HG03575 (cell line): ENCODE measurements at regions not wholly inside any gene's neighbourhood (a gene's known extent, or its start where the extent isn't known, plus 50 kb on each side); places are given as distances from the start of the nearest gene placed in this dataset.
"Not testable (repeated sequence)": the region's sequence is repeated elsewhere in the genome, so short reads cannot be mapped to it uniquely, and the experiment has no call there.

ENCODE experiments used
- ATAC-seq: cut with Tn5 transposase; IDR thresholded peaks from one replicate; pipeline ENCODE4 v1.9.1; 2021; ENCODE audit not compliant: unreplicated experiment, insufficient number of reproducible peaks, low FRiP score; ENCODE audit errors: extremely low read depth

DNA sequence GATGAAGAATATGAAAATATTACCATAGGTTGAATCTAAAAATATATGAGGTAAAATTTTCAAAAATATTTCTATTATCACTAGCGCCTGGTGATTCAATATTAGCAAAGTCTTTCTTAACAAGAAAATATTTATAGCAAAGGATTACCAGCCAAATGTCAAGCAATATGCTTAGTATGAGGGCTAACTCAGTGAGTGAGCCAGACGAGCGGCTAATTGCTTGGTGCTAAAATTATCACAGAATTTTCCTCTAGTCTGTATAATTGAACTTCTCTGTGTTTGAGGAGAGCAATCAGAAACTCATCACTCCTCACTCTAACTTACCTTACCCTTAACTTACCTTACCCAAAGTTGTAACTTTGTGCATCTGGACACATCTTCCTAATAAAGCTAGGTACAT lies 304.9 kb upstream of the PRR16 start:
- no peak for ATAC-seq

DNA sequence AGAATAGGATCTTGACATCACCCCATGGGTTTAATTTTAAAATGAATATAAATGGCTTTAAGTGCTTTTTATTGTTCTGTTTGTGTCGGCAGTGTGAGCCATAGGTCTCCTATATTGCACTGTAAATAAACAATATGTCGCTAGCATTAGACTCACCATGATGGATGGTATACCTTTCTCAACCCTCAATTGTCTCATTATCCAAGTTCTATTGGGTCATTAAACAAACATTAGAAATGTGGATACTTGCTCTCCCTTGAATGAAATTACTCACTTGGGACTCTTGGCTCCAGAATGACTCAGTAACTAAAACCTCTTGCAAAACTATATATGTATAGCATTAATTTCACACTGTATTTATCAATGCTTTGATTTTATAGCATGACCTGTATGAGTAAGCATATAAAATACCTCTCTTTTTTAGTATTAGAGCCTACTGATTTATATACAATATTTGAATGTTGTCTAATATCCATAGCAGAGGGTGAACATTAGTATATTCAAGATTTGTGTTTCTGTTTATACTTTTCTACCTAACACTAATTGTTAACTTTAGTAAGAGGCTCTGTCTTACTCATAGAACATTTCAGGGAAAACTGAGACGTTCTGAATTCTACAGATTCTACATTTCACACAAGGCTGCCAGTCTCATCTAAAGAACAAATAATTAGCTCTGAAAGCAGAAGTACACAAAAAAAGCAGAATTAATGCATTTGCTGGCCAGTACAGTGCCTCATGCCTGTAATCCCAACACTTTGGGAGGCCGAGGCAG lies 303.8 kb upstream of the PRR16 start:
- no peak for ATAC-seq

DNA sequence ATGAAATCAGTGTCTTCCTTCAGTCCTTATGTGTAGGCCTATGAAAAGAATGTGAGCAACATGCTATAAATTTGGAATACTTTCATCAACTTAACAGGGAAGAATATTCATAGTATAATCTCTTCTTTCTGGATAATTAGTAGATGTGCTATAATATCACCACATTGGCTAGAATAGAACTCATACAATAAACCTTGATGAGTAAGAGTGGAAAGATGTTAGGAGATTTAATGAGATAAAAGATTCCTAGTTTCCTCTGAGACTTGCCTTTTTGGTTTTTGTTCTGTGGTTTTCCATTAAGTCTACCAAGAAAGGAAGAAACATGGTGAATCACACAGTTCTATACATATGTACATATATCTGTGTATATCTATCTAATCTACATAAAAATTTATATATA lies 301.8 kb upstream of the PRR16 start:
- ATAC-seq = no peak

DNA sequence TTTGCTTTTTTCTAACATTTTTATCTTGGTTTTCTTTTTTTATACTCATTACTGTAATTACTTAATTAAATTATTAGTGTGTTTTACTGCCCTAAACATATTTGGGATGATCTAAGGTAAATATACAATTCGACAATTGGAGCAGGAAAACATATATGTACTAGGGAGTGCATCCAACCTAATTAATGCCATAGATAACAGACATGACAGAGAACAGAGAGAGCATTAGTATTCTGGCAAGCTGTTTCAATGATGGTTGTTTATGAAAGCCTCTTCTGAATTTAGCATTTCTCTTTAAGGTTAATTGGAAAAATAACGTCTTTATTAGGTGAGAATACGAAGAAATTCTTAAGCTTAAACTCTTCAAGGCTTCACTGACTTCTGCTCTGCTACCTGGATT lies 300.1 kb upstream of the PRR16 start:
- no peak for ATAC-seq

DNA sequence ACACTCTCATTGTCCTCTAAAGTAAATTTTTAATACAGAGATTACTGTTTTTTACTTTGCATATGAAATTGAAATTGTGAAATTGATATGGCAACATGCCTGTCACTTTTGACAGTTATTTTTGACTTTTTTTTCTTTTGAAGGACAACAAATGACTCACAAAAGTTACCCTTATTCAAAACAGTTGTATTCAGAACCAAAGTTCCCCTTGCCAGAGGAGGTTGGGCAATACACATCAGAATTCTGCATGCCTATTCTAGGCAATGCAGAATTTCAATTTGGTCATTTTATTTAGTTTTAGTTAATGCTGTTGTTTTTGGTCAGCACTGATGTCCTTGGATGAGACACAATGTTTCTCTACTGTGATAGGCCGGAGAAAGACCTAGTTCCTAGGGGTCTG lies 299.1 kb upstream of the PRR16 start:
- ATAC-seq = peak; percentile 56

DNA sequence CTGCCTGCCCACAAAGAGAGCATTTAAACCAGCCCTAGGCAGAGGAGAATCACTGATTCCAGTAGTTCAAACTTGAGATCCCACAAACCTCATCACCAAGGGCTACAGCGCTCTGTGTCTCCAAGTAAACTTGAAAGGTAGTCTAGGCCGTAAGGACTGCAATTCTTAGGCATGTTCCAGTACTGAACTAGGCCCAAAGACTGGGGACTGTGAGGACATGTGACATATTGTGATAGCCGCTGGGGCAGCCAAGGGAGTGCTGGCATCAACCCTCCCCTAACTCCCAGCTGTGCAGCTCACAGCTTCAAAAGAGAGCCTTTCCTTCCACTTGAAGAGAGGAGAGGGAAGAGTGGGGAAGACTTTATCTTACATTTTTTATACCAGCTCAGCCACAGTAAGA lies 291.0 kb upstream of the PRR16 start:
- ATAC-seq = no peak

DNA sequence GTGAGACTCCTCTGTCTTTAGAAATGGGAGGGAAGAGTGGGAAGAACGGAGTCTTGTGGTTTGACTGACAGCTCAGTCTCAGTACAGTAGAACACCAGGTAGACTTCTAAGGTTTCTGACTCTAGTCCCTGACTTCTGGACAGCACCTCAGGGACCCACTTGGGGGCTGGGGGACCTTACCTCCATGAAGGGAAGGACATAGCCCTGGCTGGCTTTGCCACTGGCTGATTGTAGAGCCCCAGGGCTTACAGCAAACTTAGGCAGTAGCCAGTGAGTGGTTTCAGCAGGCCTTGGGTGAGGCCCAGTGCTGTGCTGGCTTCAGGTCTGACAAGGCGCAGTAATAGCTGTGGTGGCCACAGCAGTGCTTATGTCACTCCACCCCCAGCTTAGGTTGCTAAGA lies 290.0 kb upstream of the PRR16 start:
- no peak for ATAC-seq

DNA sequence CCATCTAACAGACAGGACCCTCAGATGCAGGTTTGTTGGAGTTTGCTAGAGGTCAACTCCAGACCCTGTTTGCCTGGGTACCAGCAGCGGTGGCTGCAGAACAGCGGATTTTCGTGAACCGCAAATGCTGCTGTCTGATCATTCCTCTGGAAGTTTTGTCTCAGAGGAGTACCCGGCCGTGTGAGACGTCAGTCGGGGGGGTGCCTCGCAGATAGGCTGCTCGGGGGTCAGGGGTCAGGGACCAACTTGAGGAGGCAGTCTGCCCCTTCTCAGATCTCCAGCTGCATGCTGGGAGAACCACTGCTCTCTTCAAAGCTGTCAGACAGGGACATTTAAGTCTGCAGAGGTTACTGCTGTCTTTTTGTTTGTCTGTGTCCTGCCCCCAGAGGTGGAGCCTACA lies 282.9 kb upstream of the PRR16 start:
- not testable (repeated sequence) for ATAC-seq

DNA sequence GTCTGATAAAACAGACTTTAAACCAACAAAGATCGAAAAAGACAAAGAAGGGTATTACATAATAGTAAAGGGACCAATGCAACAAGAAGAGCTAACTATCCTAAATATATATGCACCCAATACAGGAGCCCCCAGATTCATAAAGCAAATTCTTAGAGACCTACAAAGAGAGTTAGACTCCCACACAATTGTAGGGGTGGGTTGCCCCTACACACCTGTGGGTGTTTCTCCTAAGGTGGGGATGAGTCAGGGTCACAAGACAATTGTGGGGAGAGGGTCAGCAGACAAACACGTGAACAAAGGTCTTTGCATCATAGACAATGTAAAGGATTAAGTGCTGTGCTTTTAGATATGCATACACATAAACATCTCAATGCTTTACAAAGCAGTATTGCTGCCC lies 269.4 kb upstream of the PRR16 start:
- not testable (repeated sequence) for ATAC-seq

DNA sequence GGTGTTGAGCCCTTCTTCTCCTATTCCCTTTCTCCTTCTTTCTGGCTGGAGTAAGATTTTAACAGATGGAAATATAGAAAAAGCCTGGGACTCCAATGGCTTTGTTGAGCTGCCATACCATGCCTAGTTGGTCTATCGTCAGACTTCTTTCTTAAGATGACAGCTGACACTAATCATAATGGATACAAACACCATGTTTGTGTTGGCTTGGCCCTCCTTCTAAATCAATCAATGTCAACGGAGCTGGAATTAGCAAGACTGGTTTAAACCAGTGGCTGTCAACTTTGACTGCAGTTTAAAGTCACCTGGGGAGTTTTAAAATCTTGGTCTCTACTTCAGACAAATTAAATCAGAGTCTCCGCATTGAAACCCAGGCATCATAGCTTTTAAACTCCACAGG lies 264.5 kb upstream of the PRR16 start:
- ATAC-seq = no peak

DNA sequence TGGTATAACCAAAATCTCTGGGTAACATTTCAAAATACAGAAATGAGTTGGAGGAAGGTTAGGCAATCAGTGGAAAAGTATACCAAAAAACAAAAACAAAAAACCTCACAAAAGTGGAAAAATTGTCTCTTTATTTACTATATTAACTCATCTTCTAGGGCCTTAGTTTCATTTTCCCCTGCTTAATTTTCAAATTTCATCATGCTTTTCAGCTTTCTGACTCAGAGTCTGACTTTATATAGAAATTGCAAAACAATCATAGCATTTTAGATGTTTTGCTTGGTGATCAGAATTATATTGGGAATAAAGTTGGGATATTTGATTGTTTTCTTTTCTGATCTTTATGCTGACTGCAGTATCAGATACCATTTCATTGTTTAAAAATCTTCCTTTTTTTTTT lies 257.0 kb upstream of the PRR16 start:
- ATAC-seq = no peak

DNA sequence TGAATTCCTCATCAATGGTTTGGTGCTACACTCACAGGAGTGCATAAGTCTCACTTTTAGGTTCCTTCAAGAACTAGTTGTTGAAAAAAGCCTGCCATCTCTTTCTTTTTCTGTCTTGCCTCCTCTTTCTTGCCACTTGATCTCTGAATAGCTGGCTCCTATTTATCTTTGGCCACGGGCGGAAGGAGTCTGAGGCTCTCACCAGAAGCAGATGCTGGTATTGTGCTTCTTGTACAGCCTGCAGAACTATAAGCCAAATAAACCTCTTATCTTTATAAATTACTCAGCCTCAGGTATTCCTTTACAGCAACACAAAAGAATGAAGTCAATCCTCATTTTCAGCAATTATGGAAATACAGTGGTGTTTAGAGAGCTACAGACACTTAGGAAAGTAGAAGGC lies 247.1 kb upstream of the PRR16 start:
- no peak for ATAC-seq

DNA sequence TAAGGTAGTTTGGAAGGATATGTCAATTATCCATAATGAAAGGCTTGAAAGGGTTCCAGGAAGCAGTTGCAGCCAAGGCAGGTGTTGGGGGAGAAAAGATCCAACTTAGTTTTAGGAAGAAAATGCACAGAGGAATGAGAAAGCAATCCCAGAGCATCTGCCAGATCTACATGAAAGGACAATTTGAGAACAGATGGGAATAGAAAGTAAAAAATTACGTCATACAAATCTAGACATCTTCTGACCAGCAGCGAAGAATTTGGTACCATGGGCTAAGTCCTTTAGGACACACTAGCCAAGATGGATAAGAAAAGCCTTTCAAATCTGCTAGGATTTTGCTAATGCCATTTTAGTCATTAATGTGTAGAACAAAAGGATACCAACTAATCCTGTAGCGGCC lies 244.1 kb upstream of the PRR16 start:
- ATAC-seq = no peak

DNA sequence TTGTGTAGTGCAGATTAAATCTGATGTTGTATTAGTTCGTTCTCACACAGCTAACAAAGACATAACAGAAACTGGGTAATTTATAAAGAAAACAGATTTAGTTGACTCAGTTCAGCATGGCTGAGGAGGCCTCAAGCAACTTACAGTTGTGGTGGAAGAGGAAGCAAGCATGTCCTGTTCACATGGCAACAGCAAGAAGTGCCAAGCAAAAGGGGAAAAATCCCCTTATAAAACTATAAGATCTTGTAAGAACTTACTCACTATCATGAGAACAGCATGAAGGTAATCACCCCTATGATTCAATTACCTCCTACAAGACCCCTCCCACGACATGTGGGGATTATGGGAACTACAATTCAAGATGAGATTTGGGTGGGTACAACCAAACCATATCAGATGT lies 238.6 kb upstream of the PRR16 start:
- ATAC-seq = no peak

DNA sequence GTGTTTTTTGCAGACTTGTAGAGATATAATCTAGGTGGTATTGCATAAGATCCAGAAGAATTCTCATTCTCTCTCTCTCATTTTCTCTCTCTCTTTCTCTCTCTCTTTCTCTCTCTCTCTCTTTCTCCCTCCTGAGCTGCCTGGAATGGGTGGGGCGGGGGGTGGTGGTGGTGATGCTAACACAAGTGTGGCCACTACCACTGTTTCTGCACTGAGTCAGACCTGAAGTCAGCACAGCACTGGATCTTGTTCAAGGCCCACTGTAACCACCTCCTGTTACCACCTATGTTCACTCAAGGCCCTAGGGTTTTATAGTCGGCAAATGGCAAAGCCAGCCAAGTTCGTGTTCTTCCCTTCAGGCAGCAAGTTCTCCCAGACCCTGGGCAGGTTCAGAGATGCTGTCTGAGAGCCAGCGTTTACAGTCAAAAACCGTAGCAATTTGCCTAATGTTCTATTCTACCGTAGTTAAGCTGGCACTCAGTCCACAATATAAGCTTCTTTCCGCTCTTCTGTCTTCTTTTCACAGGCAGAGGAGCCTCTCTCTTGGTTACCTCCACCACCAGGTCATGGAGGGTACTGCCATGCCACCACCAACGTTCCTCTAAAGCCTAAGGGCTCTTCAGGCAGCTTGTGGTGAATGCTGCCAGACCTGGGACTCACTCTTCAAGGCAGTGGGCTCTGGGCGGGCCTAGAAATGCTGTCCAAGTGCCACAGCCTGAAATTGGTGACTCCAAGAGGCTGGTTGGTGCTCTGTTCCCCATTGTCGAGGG lies 235.7 kb upstream of the PRR16 start:
- ATAC-seq = no peak

DNA sequence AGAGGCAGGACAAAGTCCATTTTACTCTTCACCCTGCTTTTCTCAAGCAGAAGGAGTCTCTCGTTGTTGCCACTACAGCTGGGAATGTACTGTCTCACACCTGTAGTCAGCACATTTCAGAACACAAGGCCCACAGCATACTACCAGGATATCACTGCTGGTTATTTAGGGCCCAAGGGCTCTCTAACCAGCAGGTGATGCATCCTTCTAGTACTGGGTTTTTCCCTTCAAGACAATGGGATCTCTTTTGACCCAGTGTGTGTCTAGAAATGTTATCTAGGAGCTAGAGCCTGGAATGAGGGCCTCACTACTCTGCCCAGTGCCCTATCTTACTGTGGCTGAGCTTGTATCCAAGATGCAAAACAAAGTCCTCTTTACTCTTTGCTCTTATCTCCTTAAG lies 235.1 kb upstream of the PRR16 start:
- ATAC-seq = no peak

DNA sequence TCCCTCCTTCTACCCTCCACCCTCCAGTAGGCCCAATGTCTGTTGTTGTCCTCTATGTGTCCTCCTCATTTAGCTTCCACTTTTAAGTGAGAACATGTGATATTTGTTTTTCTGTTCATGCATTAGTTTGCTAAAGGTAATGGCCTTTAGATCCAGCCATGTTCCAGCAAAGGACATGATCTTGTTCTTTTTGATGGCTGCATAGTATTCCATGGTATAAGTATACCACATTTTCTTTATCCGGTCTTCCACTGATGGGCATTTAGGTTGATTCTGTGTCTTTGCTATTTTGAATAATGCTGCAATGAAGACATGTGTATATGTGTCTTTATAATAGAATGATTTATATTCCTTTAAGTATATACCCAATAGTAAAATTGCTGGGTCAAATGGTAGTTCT lies 232.5 kb upstream of the PRR16 start:
- no peak for ATAC-seq

DNA sequence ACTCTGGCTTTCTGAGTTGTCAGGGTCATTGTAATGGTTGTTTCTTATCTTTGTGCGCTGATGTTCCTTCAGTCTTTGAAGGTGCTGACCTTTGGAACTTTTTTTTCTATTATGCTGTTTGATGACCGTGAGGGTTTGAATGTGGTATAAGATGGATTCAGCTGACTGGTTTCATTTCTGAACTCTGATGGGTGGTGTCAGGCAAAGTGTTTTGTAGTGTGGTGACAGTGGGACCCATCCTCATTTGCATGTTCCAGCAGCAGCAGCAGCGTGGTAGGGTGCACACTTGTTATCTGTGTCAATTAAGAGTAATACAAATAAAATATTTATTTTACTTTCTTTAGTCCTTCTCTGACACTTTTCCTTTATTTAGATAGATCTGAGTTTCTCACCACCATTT lies 227.7 kb upstream of the PRR16 start:
- no peak for ATAC-seq

DNA sequence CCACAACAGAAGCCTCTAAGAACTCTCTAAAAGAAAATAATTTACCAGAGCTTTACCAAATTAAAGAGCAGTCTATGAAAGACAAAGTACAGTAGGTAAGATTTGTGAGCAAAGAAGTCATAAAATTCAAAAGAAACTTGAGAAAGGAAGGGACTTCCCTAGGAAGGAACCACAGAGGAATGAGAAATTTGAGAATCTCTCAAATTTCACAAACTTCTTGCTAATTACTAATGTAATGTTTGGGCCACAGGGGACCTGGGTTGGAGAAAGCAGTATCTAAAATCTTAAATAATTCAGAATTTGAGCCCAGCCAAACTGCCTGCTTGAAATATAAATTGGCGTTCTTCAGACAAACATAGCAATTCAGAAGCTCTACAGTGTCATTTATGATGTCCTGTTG lies 225.0 kb upstream of the PRR16 start:
- ATAC-seq = no peak

DNA sequence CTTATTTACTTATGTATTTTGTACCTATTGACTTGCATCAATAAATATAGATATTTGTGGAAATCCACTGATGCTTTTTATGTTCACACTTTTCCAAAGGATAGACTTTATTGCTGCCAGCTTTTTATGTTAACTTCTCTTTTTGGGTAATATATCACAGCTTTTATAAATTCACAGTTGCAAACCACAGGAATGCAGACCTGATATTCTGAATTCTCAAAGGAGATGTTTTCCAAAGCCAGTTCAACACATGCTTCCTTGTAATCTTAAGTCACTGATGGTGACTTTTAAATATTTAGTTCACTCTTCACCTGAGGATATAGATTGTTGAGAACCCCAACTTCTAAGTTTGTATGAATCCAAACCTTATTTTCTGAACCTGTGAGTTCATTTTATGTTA lies 223.4 kb upstream of the PRR16 start:
- no peak for ATAC-seq

DNA sequence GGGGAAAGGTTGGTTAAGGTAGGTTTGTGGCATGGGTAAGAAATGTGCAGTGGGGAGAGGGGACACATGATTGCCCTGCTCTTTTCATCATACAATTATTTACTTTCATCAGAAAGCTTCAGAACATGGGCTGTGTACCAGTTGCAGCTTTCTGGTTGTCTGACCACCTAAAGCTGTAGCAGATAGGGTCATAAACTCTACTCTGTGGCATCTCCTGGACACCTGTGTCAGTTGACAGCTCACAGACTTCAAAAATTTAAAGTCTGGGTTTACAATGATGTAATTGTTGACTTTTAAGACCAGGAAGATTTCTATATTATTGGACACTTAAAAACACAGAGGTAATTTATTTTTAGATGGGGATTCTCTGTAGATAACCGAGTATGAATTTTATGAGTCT lies 222.7 kb upstream of the PRR16 start:
- ATAC-seq = no peak
